Panc1 (cell line): ENCODE measurements at regions not wholly inside any gene's neighbourhood (a gene's known extent, or its start where the extent isn't known, plus 50 kb on each side); places are given as distances from the start of the nearest gene placed in this dataset.

Experiments used
- ATAC-seq: fragments of 200-7000 bp; cut with Tn5 transposase; 2 replicates; pipeline ENCODE4 v1.9.1; 2020; ENCODE audit warnings: mild to moderate bottlenecking, moderate library complexity
- BruUV-seq: library from RNA; stranded (reverse); fragments of 400-500 nt; replicated peaks from 2 replicates; lab custom pipeline; 2021; lab: Mats Ljungman, UMichigan
- CTCF ChIA-PET: fragments of 300-600 bp; sonication (Branson Sonifier 250); formaldehyde crosslinking; loops from one replicate; lab custom pipeline; 2022; ENCODE audit warnings: antibody characterized with exemption; lab: Charles Lee
- POLR2A ChIA-PET: fragments of 300-600 bp; sonication (Branson Sonifier 250); formaldehyde crosslinking; loops from one replicate; lab custom pipeline; 2022; ENCODE audit warnings: antibody characterized with exemption; lab: Charles Lee
- DNase-seq: peaks from one replicate; pipeline ENCODE4 v3.0.0-alpha.2; 2010; ENCODE audit warnings: low read depth, low spot score
- H3K27ac ChIP-seq: 2 replicates; pipeline ENCODE4 v1.5.1; 2011; ENCODE audit warnings: mild to moderate bottlenecking, low read length, inconsistent platforms
- H3K27me3 ChIP-seq: fragments of 200-500 bp; sonication (Bioruptor generic); 2 replicates; pipeline ENCODE4 v1.6.0; 2014; ENCODE audit warnings: low read length, inconsistent platforms; ENCODE audit not compliant: control insufficient read depth, insufficient read depth
- H3K36me3 ChIP-seq: fragments of 200-500 bp; sonication (Bioruptor generic); 2 replicates; pipeline ENCODE4 v1.5.1; 2014; ENCODE audit warnings: inconsistent platforms, mild to moderate bottlenecking, low read length, moderate library complexity; ENCODE audit not compliant: control insufficient read depth, insufficient read depth
- H3K4me1 ChIP-seq: 2 replicates; pipeline ENCODE4 v1.5.1; 2011; ENCODE audit warnings: inconsistent platforms, mild to moderate bottlenecking, low read length, moderate library complexity; ENCODE audit not compliant: control insufficient read depth, insufficient read depth
- H3K4me3 ChIP-seq, 2 experiments: 2 replicates each; pipeline ENCODE4 v1.5.1; 2011 to 2012; ENCODE audit warnings: low read depth in 2 of 2, low read length in 2 of 2, mild to moderate bottlenecking in 2 of 2, inconsistent platforms in 1 of 2, moderate library complexity in 1 of 2
- H3K9me3 ChIP-seq: fragments of 200-500 bp; sonication (Bioruptor generic); 2 replicates; pipeline ENCODE4 v1.5.1; 2014; ENCODE audit warnings: low read depth, mild to moderate bottlenecking, inconsistent platforms, low read length, moderate library complexity; ENCODE audit not compliant: control insufficient read depth, insufficient read depth
- POLR2AphosphoS5 ChIP-seq: IDR thresholded peaks from 2 replicates; pipeline ENCODE4 v1.6.1; 2012; ENCODE audit warnings: mild to moderate bottlenecking, low read depth, low read length, moderate library complexity
- SIN3A ChIP-seq: IDR thresholded peaks from 2 replicates; pipeline ENCODE4 v1.6.1; 2012; ENCODE audit warnings: low read depth, mild to moderate bottlenecking, low read length, moderate library complexity, borderline replicate concordance; ENCODE audit not compliant: insufficient read depth
- TCF7L2 ChIP-seq: IDR thresholded peaks from 2 replicates; pipeline ENCODE4 v1.6.1; 2011; ENCODE audit warnings: mild to moderate bottlenecking, low read depth, low read length, inconsistent platforms
- in situ Hi-C: cut with HindIII; loops from 2 replicates; pipeline ENCODE4 v1.10.0; 2016; ENCODE audit warnings: low sequenced_read_pairs, low pct_unique_long_range_greater_than_20kb
- intact Hi-C: fragments of 100-400 bp; cut with micrococcal nuclease; formaldehyde crosslinking; loops from one replicate; pipeline ENCODE4 v1.10.0; 2022; ENCODE audit not compliant: unreplicated experiment
- TF ChIP-seq, protein P1 (sequence below): fragments of 450-650 bp; IDR thresholded peaks from 2 replicates; pipeline ENCODE4 v1.5.1; 2017; ENCODE audit warnings: mild to moderate bottlenecking
- TF ChIP-seq, protein P2 (sequence below), 2 experiments: IDR thresholded peaks; 2 replicates each; pipeline ENCODE4 v1.6.1; 2011 to 2012; ENCODE audit warnings: low read depth in 2 of 2, control low read depth in 1 of 2, low read length in 1 of 2, mild to moderate bottlenecking in 1 of 2, moderate library complexity in 1 of 2; ENCODE audit not compliant: insufficient read depth in 1 of 2

DNA sequence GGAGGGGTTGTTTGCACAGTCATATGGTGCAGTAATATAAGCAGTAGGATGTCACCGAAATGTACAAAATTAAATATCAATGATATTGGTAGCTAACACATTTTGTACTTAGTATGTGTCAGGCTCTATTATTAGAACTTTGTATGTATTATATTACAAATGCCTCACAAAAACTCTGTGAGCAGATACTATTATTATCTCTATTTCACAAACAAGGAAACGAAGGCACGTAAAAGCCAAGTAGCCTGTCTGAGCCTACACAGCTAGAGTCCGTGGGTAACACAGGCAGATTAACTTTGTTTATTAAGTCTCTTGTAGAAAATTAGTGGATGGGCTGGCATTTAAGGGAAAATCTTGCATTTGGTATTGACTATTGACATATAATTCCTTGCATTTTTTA is 284.3 kb upstream of the DAB2 start:
- TF ChIP-seq, protein P1, sequence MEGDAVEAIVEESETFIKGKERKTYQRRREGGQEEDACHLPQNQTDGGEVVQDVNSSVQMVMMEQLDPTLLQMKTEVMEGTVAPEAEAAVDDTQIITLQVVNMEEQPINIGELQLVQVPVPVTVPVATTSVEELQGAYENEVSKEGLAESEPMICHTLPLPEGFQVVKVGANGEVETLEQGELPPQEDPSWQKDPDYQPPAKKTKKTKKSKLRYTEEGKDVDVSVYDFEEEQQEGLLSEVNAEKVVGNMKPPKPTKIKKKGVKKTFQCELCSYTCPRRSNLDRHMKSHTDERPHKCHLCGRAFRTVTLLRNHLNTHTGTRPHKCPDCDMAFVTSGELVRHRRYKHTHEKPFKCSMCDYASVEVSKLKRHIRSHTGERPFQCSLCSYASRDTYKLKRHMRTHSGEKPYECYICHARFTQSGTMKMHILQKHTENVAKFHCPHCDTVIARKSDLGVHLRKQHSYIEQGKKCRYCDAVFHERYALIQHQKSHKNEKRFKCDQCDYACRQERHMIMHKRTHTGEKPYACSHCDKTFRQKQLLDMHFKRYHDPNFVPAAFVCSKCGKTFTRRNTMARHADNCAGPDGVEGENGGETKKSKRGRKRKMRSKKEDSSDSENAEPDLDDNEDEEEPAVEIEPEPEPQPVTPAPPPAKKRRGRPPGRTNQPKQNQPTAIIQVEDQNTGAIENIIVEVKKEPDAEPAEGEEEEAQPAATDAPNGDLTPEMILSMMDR: no peak
- TF ChIP-seq SIN3A (no peak), POLR2AphosphoS5 (no peak), TCF7L2 (no peak)
- TF ChIP-seq, protein P2, sequence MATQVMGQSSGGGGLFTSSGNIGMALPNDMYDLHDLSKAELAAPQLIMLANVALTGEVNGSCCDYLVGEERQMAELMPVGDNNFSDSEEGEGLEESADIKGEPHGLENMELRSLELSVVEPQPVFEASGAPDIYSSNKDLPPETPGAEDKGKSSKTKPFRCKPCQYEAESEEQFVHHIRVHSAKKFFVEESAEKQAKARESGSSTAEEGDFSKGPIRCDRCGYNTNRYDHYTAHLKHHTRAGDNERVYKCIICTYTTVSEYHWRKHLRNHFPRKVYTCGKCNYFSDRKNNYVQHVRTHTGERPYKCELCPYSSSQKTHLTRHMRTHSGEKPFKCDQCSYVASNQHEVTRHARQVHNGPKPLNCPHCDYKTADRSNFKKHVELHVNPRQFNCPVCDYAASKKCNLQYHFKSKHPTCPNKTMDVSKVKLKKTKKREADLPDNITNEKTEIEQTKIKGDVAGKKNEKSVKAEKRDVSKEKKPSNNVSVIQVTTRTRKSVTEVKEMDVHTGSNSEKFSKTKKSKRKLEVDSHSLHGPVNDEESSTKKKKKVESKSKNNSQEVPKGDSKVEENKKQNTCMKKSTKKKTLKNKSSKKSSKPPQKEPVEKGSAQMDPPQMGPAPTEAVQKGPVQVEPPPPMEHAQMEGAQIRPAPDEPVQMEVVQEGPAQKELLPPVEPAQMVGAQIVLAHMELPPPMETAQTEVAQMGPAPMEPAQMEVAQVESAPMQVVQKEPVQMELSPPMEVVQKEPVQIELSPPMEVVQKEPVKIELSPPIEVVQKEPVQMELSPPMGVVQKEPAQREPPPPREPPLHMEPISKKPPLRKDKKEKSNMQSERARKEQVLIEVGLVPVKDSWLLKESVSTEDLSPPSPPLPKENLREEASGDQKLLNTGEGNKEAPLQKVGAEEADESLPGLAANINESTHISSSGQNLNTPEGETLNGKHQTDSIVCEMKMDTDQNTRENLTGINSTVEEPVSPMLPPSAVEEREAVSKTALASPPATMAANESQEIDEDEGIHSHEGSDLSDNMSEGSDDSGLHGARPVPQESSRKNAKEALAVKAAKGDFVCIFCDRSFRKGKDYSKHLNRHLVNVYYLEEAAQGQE (IDR thresholded peaks at IDR 0.05; ENCODE audit: insufficient read depth in 1 of 2, low read depth in 2 of 2, low read length in 1 of 2): no peak
- Histone ChIP-seq H3K4me3 (no peak overlapping the region), H3K27ac (no peak overlapping the region), H3K9me3 (peaks cover 5% of the 10 kb centered on the region; the same call in 1 of the 2 replicates), H3K36me3 (no peaks in the 10 kb centered on the region), H3K4me1 (peaks cover 12% of the 10 kb centered on the region), H3K27me3 (no peaks in the 10 kb centered on the region)
- ATAC-seq (no peak), DNase-seq (no peak)
- ChIA-PET POLR2A (no interaction called here), CTCF (no interaction called here)
- intact Hi-C loops (no loop called here), in situ Hi-C loops (no loop called here)
- BruUV-seq: no TSS peak

DNA sequence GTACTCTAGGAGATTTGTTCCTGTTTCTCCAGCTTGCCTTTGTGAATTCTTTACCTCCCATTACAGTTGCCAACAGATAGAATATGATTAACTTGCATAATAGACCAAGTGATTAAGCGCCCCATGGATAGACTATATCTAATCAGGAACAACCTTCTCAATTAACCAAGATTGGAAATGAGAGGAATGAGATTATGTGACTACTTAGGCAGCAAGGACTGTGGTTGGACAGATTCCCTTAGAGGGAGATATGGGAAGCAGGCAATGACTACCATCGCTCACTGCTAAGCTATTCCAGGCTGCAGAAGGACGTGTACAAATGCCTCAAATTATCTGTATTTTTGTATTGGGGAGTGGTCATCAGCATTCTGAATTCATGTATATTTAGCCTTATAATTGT is 278.1 kb upstream of the DAB2 start:
- intact Hi-C loops: no loop called here
- in situ Hi-C loops: no loop called here
- Histone ChIP-seq H3K27ac (no peak overlapping the region), H3K4me1 (no peaks in the 10 kb centered on the region), H3K4me3 (no peak overlapping the region), H3K36me3 (no peaks in the 10 kb centered on the region), H3K9me3 (no peaks in the 10 kb centered on the region), H3K27me3 (no peaks in the 10 kb centered on the region)
- ChIA-PET POLR2A (no interaction called here), CTCF (no interaction called here)
- TF ChIP-seq SIN3A (no peak), TCF7L2 (no peak), POLR2AphosphoS5 (no peak)
- TF ChIP-seq, protein P2 (IDR thresholded peaks at IDR 0.05; ENCODE audit: insufficient read depth in 1 of 2, low read depth in 2 of 2, low read length in 1 of 2): no peak
- TF ChIP-seq, protein P1: no peak
- DNase-seq (no peak), ATAC-seq (no peak)
- no TSS peak for BruUV-seq
